K562 (cell line): ENCODE measurements at regions not wholly inside any gene's neighbourhood (a gene's known extent, or its start where the extent isn't known, plus 50 kb on each side); places are given as distances from the start of the nearest gene placed in this dataset.

ENCODE experiments used
- CHD7 ChIP-seq: fragments of 200-600 bp; sonication (generic); IDR thresholded peaks from one replicate; pipeline ENCODE4 v1.6.1; 2012; ENCODE audit warnings: mild to moderate bottlenecking, low read depth, low read length, inconsistent platforms
- POLR2AphosphoS5 ChIP-seq: IDR thresholded peaks from 2 replicates; pipeline ENCODE4 v1.6.1; 2011; ENCODE audit warnings: mild to moderate bottlenecking, low read depth, low read length, moderate library complexity; ENCODE audit not compliant: control insufficient read depth, insufficient read depth
- ZNF785 ChIP-seq: fragments of 250-450 bp; sonication (Bioruptor Pico); IDR thresholded peaks from 2 replicates; pipeline ENCODE4 v1.4.0; 2020; ENCODE audit warnings: mild to moderate bottlenecking

- no peak for TF ChIP-seq CHD7
- TF ChIP-seq POLR2AphosphoS5, result no peak
- no peak for TF ChIP-seq ZNF785
Measured at GRCh38 chr20:5402903-5403531, 86.3 kb upstream of the PROKR2 start.
